G401.6 (cell line): ENCODE measurements at regions not wholly inside any gene's neighbourhood (a gene's known extent, or its start where the extent isn't known, plus 50 kb on each side); places are given as distances from the start of the nearest gene placed in this dataset.

Source experiments
- FAIRE-seq: peaks from 2 replicates; lab custom pipeline; 2012; peaks lifted over from hg19 to GRCh38; lab: Jason Lieb, UNC

- FAIRE-seq = no peak
These were observed 56.2 kb upstream of the MGMT start for GRCh38 chr10:129410688-129411392.

- no peak for FAIRE-seq
These were observed 55.7 kb upstream of the MGMT start for GRCh38 chr10:129411393-129411705.

GRCh38 chr10:129411772-129412171, 55.3 kb upstream of the MGMT start:
- no peak for FAIRE-seq

- FAIRE-seq = no peak
These were observed 54.0 kb upstream of the MGMT start for GRCh38 chr10:129413024-129413423.

- no peak for FAIRE-seq
These were observed 51.6 kb upstream of the MGMT start for GRCh38 chr10:129415215-129416140.

- no peak for FAIRE-seq
These were observed 50.9 kb upstream of the MGMT start for GRCh38 chr10:129416155-129416554.

- no peak for FAIRE-seq
These were observed 49.9 kb upstream of the MGMT start for GRCh38 chr10:129416956-129417765.
